Spinal cord (tissue), 9 donors: ENCODE measurements at regions not wholly inside any gene's neighbourhood (a gene's known extent, or its start where the extent isn't known, plus 50 kb on each side); places are given as distances from the start of the nearest gene placed in this dataset.
"Not testable (repeated sequence)": the region's sequence is repeated elsewhere in the genome, so short reads cannot be mapped to it uniquely, and the experiment has no call there.

Experiments used
- DNase-seq, 6 donors: peaks; one replicate each; pipeline versions ENCODE4 v3.0.0 to v3.0.0-alpha.2; 2013 to 2015; ENCODE audit warnings: low spot score in 6 of 6, low read depth in 4 of 6
- H3K27ac ChIP-seq: one replicate; pipeline ENCODE4 v1.5.1; 2013; ENCODE audit warnings: low read depth, low read length, control low read depth
- H3K27me3 ChIP-seq: one replicate; pipeline ENCODE4 v1.6.1; 2013; ENCODE audit warnings: low read length; ENCODE audit not compliant: control insufficient read depth, insufficient read depth
- H3K36me3 ChIP-seq: one replicate; pipeline ENCODE4 v1.6.1; 2013; ENCODE audit warnings: low read length; ENCODE audit not compliant: control insufficient read depth, insufficient read depth
- H3K4me1 ChIP-seq: one replicate; pipeline ENCODE4 v1.6.1; 2013; ENCODE audit warnings: low read length; ENCODE audit not compliant: control insufficient read depth, insufficient read depth
- H3K4me3 ChIP-seq: one replicate; pipeline ENCODE4 v1.5.1; 2013; ENCODE audit warnings: low read depth, low read length, control low read depth
- H3K9me3 ChIP-seq: one replicate; pipeline ENCODE4 v1.6.1; 2013; ENCODE audit warnings: low read length; ENCODE audit not compliant: control insufficient read depth, insufficient read depth
- WGBS: methylation state at CpG from one replicate; pipeline ENCODE4 v1.1.5; 2013; ENCODE audit warnings: missing lambda C conversion rate; ENCODE audit not compliant: insufficient coverage; 5-methylcytosine and 5-hydroxymethylcytosine counted together
- donor health status: healthy.

GRCh38 chr1:96604620-96605019, 117.0 kb upstream of the PTBP2 start:
- H3K27ac ChIP-seq, H3K4me1 ChIP-seq, H3K4me3 ChIP-seq, H3K27me3 ChIP-seq, H3K36me3 ChIP-seq, DNase-seq, H3K9me3 ChIP-seq: not testable (repeated sequence)
- 92% methylated on average over 2 of the region's 16 CpGs for WGBS

GRCh38 chr1:96617375-96617774, 104.2 kb upstream of the PTBP2 start:
- H3K27me3 ChIP-seq, H3K27ac ChIP-seq, H3K9me3 ChIP-seq, H3K36me3 ChIP-seq, H3K4me1 ChIP-seq, H3K4me3 ChIP-seq, DNase-seq: not testable (repeated sequence)
- 95% methylated on average over 4 of the region's 5 CpGs for WGBS

DNA sequence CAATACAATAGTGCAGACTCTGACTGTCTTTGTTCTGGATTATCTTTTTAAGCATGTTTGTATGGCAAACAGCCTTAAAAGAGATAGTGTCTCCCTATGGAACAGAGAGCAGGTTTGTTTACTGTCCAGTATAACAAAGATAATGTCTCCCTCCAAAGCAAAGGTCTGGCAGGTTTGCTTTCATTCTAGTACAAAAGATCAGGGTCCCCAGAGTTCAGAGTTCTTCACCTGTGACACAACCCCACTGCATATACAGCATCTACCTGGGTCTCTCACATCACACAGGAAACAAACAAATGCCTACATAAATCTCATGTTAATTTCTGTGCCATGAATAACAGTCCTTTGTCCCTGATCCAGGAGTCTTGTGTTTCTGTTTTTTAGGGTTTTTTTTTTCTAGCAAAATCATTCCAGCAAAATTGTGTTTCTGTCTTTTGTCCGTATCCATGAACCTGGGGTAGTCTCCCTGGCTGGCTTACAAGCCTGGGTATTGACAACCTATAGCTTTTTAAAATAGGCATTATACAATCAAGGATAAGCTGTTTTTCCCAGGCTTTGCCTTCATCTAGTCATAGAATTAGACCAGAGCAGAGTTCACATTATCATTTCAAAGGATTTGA, 89.4 kb upstream of the PTBP2 start:
- H3K36me3 ChIP-seq = no peaks in the 10 kb centered on the region
- no peak overlapping the region for H3K4me3 ChIP-seq
- no CpG with 5 or more reads among the region's 1 CpG for WGBS
- no peak overlapping the region for H3K27ac ChIP-seq
- no peaks in the 10 kb centered on the region for H3K9me3 ChIP-seq
- no peaks in the 10 kb centered on the region for H3K27me3 ChIP-seq
- H3K4me1 ChIP-seq = no peaks in the 10 kb centered on the region
- no peak for DNase-seq

DNA sequence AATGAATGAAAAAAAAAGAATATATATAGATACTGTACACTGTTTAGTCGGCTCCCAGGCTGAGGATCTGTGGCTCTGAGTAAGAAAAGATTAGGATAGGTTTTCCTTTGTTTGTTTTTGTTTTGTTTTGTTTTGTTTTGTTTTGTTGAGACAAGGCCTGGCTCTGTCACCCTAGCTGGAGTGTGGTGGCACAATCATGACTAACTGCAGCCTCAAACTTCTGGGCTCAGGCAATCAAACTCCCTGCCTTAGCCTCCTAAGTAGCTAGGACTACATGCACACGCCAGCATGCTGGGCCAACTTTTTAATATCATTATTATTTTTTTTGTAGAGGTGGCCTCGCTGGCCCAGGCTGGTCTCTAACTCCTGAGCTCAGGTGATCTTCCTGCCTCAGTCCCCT, 87.9 kb upstream of the PTBP2 start:
- WGBS = no CpG with 5 or more reads among the region's 3 CpGs
- DNase-seq = no peak
- no peak overlapping the region for H3K27ac ChIP-seq
- H3K4me3 ChIP-seq = no peak overlapping the region
- H3K4me1 ChIP-seq = no peaks in the 10 kb centered on the region
- no peaks in the 10 kb centered on the region for H3K27me3 ChIP-seq
- no peaks in the 10 kb centered on the region for H3K9me3 ChIP-seq
- no peaks in the 10 kb centered on the region for H3K36me3 ChIP-seq

DNA sequence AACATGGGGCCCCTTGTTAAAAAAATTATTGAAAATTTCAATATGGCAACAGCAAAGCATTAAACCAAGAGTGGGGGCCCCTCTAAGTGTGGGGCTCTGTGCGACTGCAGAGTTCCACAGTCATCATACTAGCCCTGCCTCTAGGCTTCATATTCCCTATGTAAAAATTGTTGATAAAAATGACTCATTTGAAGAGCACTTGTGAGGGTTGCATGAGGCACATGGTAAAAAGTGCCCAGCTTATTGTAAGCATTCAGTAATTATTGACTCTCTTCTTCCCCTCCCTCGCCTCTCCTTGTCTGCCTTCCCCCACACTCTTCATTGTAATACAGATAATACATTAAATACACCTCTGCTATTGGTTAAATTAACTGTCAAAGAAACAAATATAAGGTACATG, 86.7 kb upstream of the PTBP2 start:
- Histone ChIP-seq H3K4me1 (no peaks in the 10 kb centered on the region), H3K27ac (no peak overlapping the region)
- WGBS = no CpG with 5 or more reads among the region's 2 CpGs

DNA sequence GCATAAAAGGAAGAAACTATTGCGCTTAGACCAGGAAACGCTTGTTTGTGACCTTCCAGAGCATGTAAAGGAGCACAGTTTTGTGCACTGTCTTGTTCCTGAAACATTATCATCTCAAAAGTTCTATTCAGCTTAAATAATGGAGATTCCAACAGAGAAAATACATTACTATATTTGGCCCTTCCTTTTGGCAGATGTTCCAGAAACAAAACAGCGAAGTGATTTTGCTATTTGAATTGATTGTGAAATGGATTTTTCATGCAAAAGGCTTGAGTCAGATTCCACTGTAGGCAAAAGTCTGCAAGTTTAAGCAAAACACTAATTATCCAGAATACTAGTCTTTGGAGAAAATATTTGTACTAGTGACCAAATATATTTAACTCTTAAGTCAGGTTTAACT, 80.3 kb upstream of the PTBP2 start:
- H3K4me1 ChIP-seq = no peaks in the 10 kb centered on the region
- no CpG with 5 or more reads among the region's 3 CpGs for WGBS
- no peaks in the 10 kb centered on the region for H3K27me3 ChIP-seq
- DNase-seq = no peak
- no peaks in the 10 kb centered on the region for H3K9me3 ChIP-seq
- H3K4me3 ChIP-seq = no peak overlapping the region
- H3K27ac ChIP-seq = no peak overlapping the region
- H3K36me3 ChIP-seq = no peaks in the 10 kb centered on the region

More for the DNA sequence above, 86.7 kb upstream of the PTBP2 start:
- Histone ChIP-seq H3K4me3 (no peak overlapping the region), H3K27me3 (no peaks in the 10 kb centered on the region), H3K36me3 (no peaks in the 10 kb centered on the region), H3K9me3 (no peaks in the 10 kb centered on the region)
- no peak for DNase-seq

- WGBS = no CpG with 5 or more reads among the region's 1 CpG
- Histone ChIP-seq H3K27me3 (no peaks in the 10 kb centered on the region), H3K36me3 (no peaks in the 10 kb centered on the region), H3K4me1 (no peaks in the 10 kb centered on the region), H3K27ac (no peak overlapping the region), H3K9me3 (no peaks in the 10 kb centered on the region), H3K4me3 (no peak overlapping the region)
- DNase-seq = no peak
Observed at GRCh38 chr1:96643519-96643918, 78.1 kb upstream of the PTBP2 start.

DNA sequence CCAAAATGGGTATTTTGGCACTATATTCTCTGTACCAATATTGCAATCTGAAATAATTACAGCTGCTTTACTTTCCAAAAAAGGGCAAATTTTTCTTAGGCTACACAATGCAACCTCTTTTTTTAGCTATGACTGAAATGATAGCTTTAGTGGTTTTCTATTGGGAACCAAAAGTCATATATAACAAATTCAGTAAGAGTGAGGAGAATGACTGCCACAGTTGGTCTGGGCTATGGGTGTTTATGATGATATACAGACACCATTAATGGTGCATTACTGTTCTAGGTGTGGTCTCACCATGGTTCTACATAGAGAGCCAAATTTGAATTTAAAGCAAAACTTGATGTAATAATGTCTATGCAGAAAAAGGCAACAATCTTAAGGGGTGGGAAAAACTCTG, 72.3 kb upstream of the PTBP2 start:
- H3K4me3 ChIP-seq = no peak overlapping the region
- H3K27ac ChIP-seq = no peak overlapping the region
- H3K27me3 ChIP-seq = no peaks in the 10 kb centered on the region
- H3K4me1 ChIP-seq = no peaks in the 10 kb centered on the region
- no peaks in the 10 kb centered on the region for H3K36me3 ChIP-seq
- H3K9me3 ChIP-seq = no peaks in the 10 kb centered on the region
- DNase-seq = no peak

DNA sequence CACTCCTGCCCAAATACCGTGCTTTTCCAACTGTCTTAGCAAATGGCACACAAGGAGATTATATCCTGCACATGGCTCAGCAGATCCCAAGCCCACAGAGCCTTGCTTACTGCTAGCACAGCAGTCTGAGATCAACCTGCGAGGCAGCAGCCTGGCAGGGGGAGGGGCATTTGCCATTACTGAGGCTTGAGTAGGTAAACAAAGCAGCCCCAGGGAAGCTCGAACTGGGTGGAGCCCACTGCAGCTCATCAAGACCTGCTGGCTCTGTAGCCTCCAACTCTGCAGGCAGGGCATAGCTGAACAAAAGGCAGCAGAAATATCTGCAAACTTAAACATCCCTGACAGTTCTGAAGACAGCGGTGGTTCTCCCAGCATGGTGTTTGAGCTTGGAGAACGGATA, 70.1 kb upstream of the PTBP2 start:
- DNase-seq = no peak
- Histone ChIP-seq H3K27me3 (no peaks in the 10 kb centered on the region), H3K27ac (no peak overlapping the region), H3K4me3 (no peak overlapping the region), H3K36me3 (no peaks in the 10 kb centered on the region), H3K9me3 (no peaks in the 10 kb centered on the region), H3K4me1 (no peaks in the 10 kb centered on the region)
- WGBS = 91% methylated on average over 5 of the region's 5 CpGs

- no peak for DNase-seq
- Histone ChIP-seq H3K27me3 (no peaks in the 10 kb centered on the region), H3K36me3 (no peaks in the 10 kb centered on the region), H3K4me3 (no peak overlapping the region), H3K4me1 (no peaks in the 10 kb centered on the region), H3K9me3 (peaks cover 2% of the 10 kb centered on the region), H3K27ac (no peak overlapping the region)
- no CpG with 5 or more reads among the region's 3 CpGs for WGBS
Observed at GRCh38 chr1:96660051-96660450, 61.5 kb upstream of the PTBP2 start.
